HG02588 (cell line): ENCODE measurements at regions not wholly inside any gene's neighbourhood (a gene's known extent, or its start where the extent isn't known, plus 50 kb on each side); places are given as distances from the start of the nearest gene placed in this dataset.
A peak's percentile ranks its signal among the peaks of the same experiment; 100 is the strongest.
"Not testable (repeated sequence)": the region's sequence is repeated elsewhere in the genome, so short reads cannot be mapped to it uniquely, and the experiment has no call there.

ENCODE experiments used
- ATAC-seq: cut with Tn5 transposase; IDR thresholded peaks from one replicate; pipeline ENCODE4 v1.9.1; 2021; ENCODE audit warnings: mild to moderate bottlenecking, moderate library complexity; ENCODE audit not compliant: unreplicated experiment

DNA sequence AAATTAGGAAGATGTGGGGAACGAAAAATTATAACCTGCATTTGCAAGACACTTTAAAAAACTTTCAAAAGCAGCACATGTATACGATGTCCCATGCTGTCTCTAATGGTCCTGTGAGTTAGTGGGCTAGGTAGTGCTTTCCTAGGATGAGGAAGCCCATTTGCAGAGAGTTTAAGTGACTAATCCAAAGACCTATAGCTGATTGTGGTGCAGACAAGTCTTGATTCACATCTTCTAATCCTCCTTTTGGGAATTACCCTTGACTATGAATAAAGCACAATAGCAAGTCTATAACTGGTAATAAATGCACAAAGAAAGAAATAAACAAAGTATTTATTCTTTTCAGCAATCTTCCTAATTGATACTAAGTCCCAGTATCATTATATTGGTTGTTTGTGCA, 234.6 kb upstream of the FANCL start:
- no peak for ATAC-seq

- no peak for ATAC-seq
Observed at GRCh38 chr2:58473165-58473564, 232.0 kb upstream of the FANCL start.

DNA sequence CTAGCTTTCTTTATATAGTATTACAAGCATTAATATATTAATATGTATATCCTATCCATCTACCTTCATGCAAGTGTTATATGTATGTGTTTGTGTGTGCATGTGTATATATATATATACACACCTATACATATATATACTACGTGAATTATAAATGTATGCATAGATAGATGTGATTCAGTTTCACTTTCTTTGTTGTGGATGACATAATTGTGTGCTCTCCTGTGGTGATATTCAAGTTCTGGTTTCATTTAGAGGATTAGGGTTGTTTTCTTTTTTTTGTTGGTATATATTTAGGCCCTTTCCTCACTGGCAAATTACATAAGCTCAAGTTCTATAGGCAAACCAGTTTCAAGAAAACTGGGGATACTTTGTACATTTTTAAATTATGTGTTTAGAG, 225.7 kb upstream of the FANCL start:
- ATAC-seq: no peak

DNA sequence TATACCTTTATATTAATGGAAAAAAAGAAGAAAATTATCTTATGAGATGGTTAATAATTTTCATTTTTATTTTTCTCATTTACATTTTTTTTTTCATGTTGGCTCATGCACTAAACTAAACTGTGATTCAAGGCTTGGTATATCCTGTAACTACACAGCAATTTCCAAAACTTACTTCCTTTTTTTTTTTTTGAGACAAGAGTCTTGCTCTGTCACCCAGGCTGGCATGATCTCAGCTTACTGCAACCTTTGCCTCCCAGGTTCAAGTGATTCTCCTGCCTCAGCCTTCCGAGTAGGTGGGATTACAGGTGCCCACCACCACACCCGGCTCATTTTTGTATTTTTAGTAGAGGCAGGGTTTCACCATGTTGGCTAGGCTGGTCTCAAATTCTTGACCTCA, 224.9 kb upstream of the FANCL start:
- ATAC-seq: not testable (repeated sequence)

DNA sequence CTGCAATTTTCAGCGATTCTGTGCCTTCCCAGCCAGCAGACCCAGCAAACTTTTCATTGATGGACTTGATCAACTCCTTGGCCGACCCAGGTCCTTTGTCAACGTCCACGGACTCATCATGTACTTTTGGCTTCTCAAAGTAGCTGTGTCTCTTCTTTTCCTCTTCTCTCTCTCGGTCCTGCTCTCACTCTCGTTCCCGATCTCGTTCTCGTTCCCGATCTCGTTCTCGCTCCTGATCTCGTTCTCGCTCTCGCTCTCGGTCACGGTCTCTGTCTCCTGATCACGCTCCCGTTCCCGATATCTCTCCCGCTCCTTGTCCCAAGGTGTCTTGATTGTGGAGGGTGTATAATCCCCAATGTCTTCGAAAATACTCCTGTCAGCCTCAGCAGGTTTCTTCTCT, 219.5 kb upstream of the FANCL start:
- no peak for ATAC-seq

DNA sequence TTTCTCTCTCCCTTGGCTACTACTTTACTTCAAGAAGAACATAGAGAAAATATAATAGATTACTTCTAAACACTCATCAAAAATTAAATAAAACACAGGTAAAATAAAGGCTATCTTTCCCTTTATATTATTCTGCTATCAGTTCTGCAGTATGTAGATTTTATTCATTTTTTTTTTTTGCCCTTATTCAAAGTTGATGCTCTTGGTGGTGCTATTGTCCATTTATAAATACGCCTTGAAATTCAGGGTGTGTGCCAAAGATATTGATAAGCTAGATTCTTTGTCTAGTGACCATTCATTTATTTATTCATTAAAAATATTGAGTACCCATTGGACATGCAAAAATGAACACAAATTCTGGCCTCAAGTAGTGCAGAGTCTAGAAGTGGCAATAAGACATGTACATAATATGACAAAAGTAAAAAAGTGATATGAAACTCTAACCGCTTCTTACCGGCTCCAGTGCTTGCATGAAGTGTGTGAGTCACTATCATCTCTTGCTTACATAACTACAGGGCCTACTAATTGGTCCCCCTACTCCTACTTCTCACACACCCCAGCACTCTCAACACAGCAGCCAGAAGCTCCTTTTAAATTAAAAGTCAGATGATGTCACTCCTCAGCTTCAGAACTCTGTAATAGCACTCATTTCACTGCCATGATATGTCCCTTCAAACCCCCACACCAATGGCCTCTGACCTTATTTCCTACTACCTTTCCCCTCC, 208.3 kb upstream of the FANCL start:
- peak; percentile 79 for ATAC-seq

- ATAC-seq: no peak
Observed at GRCh38 chr2:58448845-58449244, 207.7 kb upstream of the FANCL start.

DNA sequence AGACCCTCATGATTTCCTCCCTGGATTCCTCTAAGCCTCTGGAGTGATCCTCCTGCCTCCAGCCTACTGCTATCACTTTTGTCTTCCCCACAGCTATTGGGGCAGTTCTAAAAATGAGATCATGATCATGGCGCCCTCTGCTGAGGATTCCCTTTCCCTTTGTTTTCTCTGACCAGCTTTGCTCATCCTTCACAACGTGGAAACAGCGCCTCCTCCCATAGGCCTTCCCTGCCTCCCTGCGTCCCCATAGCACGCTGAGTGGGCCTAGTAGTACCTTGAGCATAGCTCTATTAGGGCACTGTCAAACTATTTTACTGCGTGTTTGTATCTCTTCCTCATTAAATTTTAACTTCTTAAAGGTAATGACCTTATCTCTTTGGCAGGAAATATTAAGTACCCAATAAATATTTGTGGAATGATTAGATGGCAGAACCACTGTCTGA, 207.0 kb upstream of the FANCL start:
- ATAC-seq: peak; percentile 73

- ATAC-seq: peak; percentile 10
Observed at GRCh38 chr2:58447586-58447985, 206.5 kb upstream of the FANCL start.

DNA sequence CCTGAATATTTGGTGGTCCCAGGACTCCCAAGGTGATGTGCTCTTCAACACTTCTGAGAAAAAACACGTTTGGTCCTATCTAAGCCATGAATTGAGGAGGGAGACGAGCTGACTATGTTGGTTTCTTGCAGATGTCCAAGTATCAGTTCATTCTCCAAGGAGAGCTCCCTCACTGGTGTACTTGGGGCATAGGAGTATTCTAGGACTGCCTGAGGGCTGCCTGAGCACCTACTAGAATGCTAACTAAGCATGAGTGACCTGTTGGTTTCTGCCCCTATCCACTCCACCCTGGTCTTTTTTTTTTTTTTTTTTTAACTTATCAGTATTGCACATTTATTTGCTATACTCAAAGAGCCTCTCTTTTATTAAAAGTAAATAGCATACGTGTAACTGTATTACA, 200.5 kb upstream of the FANCL start:
- ATAC-seq: no peak

DNA sequence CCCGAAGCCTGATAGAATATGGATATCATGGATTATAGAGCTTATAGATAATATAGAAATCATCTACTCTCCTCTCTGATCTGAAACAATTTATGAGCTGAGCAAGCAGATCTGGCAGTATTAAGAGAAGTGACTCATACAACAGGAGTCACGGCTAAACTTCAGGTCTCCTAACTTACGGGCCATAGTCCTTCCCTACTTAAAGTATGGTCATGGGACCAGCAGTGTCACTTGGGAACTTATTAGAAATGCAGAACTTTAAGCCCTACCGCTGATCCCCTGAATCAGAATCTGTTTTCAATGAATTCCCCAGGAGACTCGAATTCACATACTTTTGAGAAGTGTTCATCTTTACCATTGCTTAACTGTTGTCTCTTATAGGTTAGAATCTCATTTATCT, 195.7 kb upstream of the FANCL start:
- ATAC-seq: no peak

DNA sequence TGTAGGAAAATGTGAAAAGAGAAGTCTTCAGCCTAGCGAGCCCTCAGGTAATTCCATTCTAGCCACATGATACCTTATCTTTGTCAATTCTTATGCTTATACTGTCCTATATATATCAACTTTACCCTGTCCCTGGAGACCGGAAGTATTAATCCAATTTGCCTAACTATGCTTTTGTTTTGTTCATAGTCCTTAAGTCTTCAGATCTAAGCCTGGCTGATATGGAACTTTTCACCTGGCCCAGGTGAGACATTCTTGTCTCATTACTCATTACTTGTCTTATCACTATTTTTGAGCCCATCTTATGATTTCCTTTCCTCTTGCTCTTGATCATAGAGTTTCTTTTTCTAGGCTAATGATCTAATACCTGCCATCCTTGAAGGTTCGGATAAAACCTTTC, 194.1 kb upstream of the FANCL start:
- no peak for ATAC-seq

DNA sequence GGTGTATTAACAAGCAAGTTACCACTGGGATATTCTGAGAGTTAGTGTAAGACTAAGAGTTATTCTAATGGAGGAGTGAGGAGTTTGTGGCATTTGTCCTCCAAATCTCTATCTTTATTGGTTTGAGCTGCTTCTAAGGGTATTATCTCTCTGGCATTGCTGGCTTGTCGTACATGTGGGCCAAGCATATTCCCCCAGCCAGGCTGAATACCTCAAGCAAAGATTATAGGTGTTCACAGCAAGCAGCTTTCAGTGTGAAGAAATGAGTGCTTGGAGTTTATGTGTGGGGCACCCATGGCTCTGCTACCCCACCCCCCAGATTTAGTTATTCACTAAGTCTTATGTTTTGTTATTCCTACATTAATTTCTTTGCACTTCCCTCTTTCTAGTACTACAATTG, 193.6 kb upstream of the FANCL start:
- ATAC-seq: no peak

GRCh38 chr2:58432491-58433170, 191.5 kb upstream of the FANCL start:
- no peak for ATAC-seq

DNA sequence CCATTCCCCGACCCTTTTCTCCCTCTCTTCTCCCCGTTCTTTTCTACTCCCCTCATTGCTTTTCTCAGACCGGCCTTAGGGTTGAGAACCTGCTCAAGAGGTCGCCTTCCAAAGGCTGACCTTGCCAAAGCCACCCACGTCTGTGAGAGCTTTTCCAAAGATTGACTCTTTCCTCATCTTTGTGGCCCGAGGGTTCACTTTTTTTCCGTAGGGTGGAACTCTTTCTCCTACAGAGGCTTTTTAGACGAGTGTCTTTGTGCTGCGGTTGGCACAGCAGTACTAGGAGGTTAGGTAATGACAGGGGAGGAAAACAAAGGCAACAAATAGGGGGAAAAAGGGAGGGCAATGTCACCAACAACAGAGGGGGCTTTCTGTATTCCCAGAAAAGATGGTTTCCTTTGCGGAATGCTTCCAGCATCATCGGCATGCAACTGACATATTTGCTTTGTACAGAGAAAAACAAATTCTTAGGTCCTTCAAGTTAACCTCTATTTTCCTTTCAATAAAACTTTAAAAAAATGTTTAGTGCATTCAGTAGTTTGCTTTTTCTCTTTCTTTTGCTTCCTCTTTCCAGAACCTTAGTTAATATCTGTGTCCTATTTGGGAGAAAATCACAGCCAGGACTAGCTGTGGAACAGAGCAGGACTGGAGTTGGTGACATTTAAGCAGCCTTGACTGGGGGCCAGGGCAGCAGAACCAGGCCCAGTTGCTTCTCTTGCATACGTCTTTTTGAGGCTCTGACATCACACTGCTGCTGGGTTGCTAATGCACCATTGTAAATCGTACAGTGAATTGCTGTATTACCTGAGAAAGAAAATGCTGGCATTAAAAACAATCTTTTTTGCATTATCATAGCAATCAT, 188.1 kb upstream of the FANCL start:
- ATAC-seq: no peak

- ATAC-seq: no peak
Observed at GRCh38 chr2:58428096-58429013, 187.2 kb upstream of the FANCL start.

DNA sequence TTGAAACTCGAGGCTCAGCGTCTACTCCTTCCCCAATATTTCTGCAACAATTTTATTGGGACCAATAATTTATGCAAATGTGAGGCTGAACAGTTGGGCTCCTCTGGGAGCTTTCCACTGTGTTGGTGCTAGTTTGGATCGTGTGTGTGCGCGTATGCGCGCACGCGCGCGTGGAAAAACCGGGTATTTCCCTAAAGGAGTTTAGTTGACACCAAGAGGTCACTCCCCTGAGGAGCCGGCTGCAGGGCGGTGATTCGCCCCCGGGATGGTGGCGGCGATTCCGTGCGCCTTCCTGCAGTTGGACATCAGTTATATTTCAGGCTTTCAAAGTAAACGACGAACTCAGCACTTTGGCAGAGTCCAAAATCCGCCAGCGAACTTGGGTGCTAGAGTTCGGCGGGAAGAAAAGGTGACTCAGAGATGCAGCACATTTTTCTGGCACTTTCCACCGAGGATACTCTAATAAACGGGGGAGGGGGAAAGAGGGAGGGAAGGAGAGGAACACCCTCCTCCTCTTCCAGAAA, 186.5 kb upstream of the FANCL start:
- no peak for ATAC-seq

- ATAC-seq: no peak
Observed at GRCh38 chr2:58425368-58425767, 184.2 kb upstream of the FANCL start.

- ATAC-seq: no peak
Observed at GRCh38 chr2:58419983-58420382, 178.9 kb upstream of the FANCL start.

- no peak for ATAC-seq
Observed at GRCh38 chr2:58416696-58417095, 175.6 kb upstream of the FANCL start.
